ENCODE measurements at regions not wholly inside any gene's neighbourhood (a gene's known extent, or its start where the extent isn't known, plus 50 kb on each side); places are given as distances from the start of the nearest gene placed in this dataset.
"Not testable (repeated sequence)": the region's sequence is repeated elsewhere in the genome, so short reads cannot be mapped to it uniquely, and the experiment has no call there.

- POLR2A ChIA-PET, result interaction anchor here (1.9 kb wide), 1 partner anchor 11 kb away, joined by 4 read pairs; no protein-coding TSS in a partner anchor
- intact Hi-C loops (cut with micrococcal nuclease), result no loop called here
- FAIRE-seq (no peak), DNase-seq (ENCODE audit: extremely low read depth in 1 of 4, low spot score in 3 of 4) (no peak), ATAC-seq (no peak)
- no TSS peak for BruUV-seq (replicated peaks)
- H3K9me3 ChIP-seq (replicated peaks; ENCODE audit: control insufficient read depth, insufficient read depth, low read depth, low read length), result no peaks in the 10 kb centered on the region
- WGBS (ENCODE audit: insufficient coverage, low coverage, missing lambda C conversion rate), result 38% methylated on average over 3 of the region's 3 CpGs
- no peaks in the 10 kb centered on the region for H3K9me1 ChIP-seq (ENCODE audit: control insufficient read depth, insufficient read depth, low read length)
- H3K4me2 ChIP-seq (ENCODE audit: insufficient read depth, low read length), result no peak overlapping the region
- no peaks in the 10 kb centered on the region for H4K20me1 ChIP-seq (replicated peaks; ENCODE audit: control insufficient read depth, insufficient read depth, low read length)
- no peaks in the 10 kb centered on the region for H3K36me3 ChIP-seq (ENCODE audit: control insufficient read depth, insufficient read depth, low read length)
- no peak overlapping the region for H3K27ac ChIP-seq (ENCODE audit: extremely low read depth, low read depth, low read length)
- TF ChIP-seq, protein P1, sequence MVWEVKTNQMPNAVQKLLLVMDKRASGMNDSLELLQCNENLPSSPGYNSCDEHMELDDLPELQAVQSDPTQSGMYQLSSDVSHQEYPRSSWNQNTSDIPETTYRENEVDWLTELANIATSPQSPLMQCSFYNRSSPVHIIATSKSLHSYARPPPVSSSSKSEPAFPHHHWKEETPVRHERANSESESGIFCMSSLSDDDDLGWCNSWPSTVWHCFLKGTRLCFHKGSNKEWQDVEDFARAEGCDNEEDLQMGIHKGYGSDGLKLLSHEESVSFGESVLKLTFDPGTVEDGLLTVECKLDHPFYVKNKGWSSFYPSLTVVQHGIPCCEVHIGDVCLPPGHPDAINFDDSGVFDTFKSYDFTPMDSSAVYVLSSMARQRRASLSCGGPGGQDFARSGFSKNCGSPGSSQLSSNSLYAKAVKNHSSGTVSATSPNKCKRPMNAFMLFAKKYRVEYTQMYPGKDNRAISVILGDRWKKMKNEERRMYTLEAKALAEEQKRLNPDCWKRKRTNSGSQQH (CRISPR knock-in tag; IDR thresholded peaks at IDR 0.05), result no peak
- TF ChIP-seq ZNF584 (CRISPR knock-in tag; IDR thresholded peaks at IDR 0.05; ENCODE audit: low read depth), result no peak
- no peak for TF ChIP-seq SMAD3 (CRISPR knock-in tag; conservative IDR thresholded peaks at IDR 0.05)
- TF ChIP-seq, protein P2, sequence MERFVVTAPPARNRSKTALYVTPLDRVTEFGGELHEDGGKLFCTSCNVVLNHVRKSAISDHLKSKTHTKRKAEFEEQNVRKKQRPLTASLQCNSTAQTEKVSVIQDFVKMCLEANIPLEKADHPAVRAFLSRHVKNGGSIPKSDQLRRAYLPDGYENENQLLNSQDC (CRISPR knock-in tag; IDR thresholded peaks at IDR 0.05), result no peak
- H3K4me3 ChIP-seq, result no peak overlapping the region
- no peak overlapping the region for H2AFZ ChIP-seq (ENCODE audit: low read depth, low read length)
- in situ Hi-C loops (cut with MboI), result no loop called here
- CTCF ChIA-PET (ENCODE audit: low intra/inter-chr PET ratio), result no interaction called here
- no peaks in the 10 kb centered on the region for H3K79me2 ChIP-seq (ENCODE audit: control insufficient read depth, insufficient read depth, low read length)
- H3K27me3 ChIP-seq (ENCODE audit: control insufficient read depth in 2 of 2, insufficient read depth in 2 of 2, low read length in 2 of 2), result no peaks in the 10 kb centered on the region
- no peaks in the 10 kb centered on the region for H3K4me1 ChIP-seq (replicated peaks in 1 of 2; ENCODE audit: control insufficient read depth in 2 of 2, insufficient read depth in 2 of 2, low read length in 2 of 2)
- no peak overlapping the region for H3K9ac ChIP-seq (ENCODE audit: insufficient read depth in 1 of 2, low read depth in 2 of 2, low read length in 2 of 2)
Observed at GRCh38 chr6:68182386-68182785, 452.7 kb upstream of the ADGRB3 start.

DNA sequence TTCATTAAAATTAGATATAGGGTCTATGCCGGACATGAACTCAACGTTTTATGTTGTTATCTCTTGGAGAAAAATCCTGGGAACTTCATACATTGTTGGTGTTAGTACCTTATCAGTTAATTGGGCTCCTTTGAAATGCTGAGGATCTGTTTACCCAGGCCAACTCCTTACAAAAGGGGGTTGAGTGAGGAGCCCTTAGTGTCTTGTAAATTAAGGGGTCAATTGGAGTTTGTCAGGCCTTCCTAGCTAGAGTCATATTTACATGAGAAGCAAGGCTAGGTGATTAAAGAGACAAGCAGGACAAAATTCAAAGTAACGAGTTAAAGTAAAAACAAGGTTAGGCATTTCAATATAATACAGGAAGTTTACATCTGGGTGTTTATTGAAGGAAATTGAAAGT, 454.1 kb upstream of the ADGRB3 start:
- H3K4me3 ChIP-seq; DNase-seq (ENCODE audit: extremely low read depth in 1 of 4, low spot score in 3 of 4); H3K4me2 ChIP-seq (ENCODE audit: insufficient read depth, low read length); CTCF ChIA-PET (ENCODE audit: low intra/inter-chr PET ratio); intact Hi-C loops (cut with micrococcal nuclease); in situ Hi-C loops (cut with MboI); H3K79me2 ChIP-seq (ENCODE audit: control insufficient read depth, insufficient read depth, low read length); H3K36me3 ChIP-seq (ENCODE audit: control insufficient read depth, insufficient read depth, low read length); H4K20me1 ChIP-seq (replicated peaks; ENCODE audit: control insufficient read depth, insufficient read depth, low read length); H3K9ac ChIP-seq (ENCODE audit: insufficient read depth in 1 of 2, low read depth in 2 of 2, low read length in 2 of 2); FAIRE-seq; H3K4me1 ChIP-seq (replicated peaks in 1 of 2; ENCODE audit: control insufficient read depth in 2 of 2, insufficient read depth in 2 of 2, low read length in 2 of 2); H3K27ac ChIP-seq (ENCODE audit: extremely low read depth, low read depth, low read length); POLR2A ChIA-PET; BruUV-seq (replicated peaks); ATAC-seq; H3K9me1 ChIP-seq (ENCODE audit: control insufficient read depth, insufficient read depth, low read length); H2AFZ ChIP-seq (ENCODE audit: low read depth, low read length); H3K27me3 ChIP-seq (ENCODE audit: control insufficient read depth in 2 of 2, insufficient read depth in 2 of 2, low read length in 2 of 2); H3K9me3 ChIP-seq (replicated peaks; ENCODE audit: control insufficient read depth, insufficient read depth, low read depth, low read length): not testable (repeated sequence)
- WGBS (ENCODE audit: insufficient coverage, low coverage, missing lambda C conversion rate), result 58% methylated on average over 3 of the region's 3 CpGs

All from K562 (cell line).